ENCODE measurements at regions not wholly inside any gene's neighbourhood (a gene's known extent, or its start where the extent isn't known, plus 50 kb on each side); places are given as distances from the start of the nearest gene placed in this dataset.
"Not testable (repeated sequence)": the region's sequence is repeated elsewhere in the genome, so short reads cannot be mapped to it uniquely, and the experiment has no call there.

- DNase-seq: no peak
Observed at GRCh38 chr6:141488488-141488887, 644.2 kb upstream of the GJE1 start.

GRCh38 chr6:141486942-141487341 lies 645.8 kb upstream of the GJE1 start:
- DNase-seq: no peak

GRCh38 chr6:141484711-141485110 lies 648.0 kb upstream of the GJE1 start:
- no peak for DNase-seq

- DNase-seq: no peak
Observed at GRCh38 chr6:141483598-141484061, 649.1 kb upstream of the GJE1 start.

GRCh38 chr6:141482796-141483597 lies 649.7 kb upstream of the GJE1 start:
- DNase-seq: no peak

- no peak for DNase-seq
Observed at GRCh38 chr6:141475259-141475658, 657.5 kb upstream of the GJE1 start.

GRCh38 chr6:141472162-141472928 lies 660.4 kb upstream of the GJE1 start:
- no peak for DNase-seq

GRCh38 chr6:141470810-141471209 lies 661.9 kb upstream of the GJE1 start:
- DNase-seq: no peak

GRCh38 chr6:141467881-141468280 lies 664.8 kb upstream of the GJE1 start:
- no peak for DNase-seq

GRCh38 chr6:141467041-141467440 lies 665.7 kb upstream of the GJE1 start:
- no peak for DNase-seq

- no peak for DNase-seq
Observed at GRCh38 chr6:141464896-141465295, 667.8 kb upstream of the GJE1 start.

- DNase-seq: no peak
Observed at GRCh38 chr6:141464490-141464889, 668.2 kb upstream of the GJE1 start.

GRCh38 chr6:141463237-141463977 lies 669.3 kb upstream of the GJE1 start:
- DNase-seq: no peak

- no peak for DNase-seq
Observed at GRCh38 chr6:141460743-141461484, 671.8 kb upstream of the GJE1 start.

GRCh38 chr6:141460245-141460644 lies 672.5 kb upstream of the GJE1 start:
- not testable (repeated sequence) for DNase-seq

GRCh38 chr6:141457984-141458383 lies 674.7 kb upstream of the GJE1 start:
- DNase-seq: not testable (repeated sequence)

- DNase-seq: no peak
Observed at GRCh38 chr6:141452354-141452686, 680.4 kb upstream of the GJE1 start.

GRCh38 chr6:141451511-141452353 lies 681.0 kb upstream of the GJE1 start:
- DNase-seq: no peak

GRCh38 chr6:141451181-141451510 lies 681.6 kb upstream of the GJE1 start:
- no peak for DNase-seq

- DNase-seq: no peak
Observed at GRCh38 chr6:141445928-141446628, 686.6 kb upstream of the GJE1 start.

- DNase-seq: no peak
Observed at GRCh38 chr6:141443668-141444289, 688.9 kb upstream of the GJE1 start.

All from midbrain (tissue), 1 donor.